Heart left ventricle (tissue), 13 donors: ENCODE measurements at regions not wholly inside any gene's neighbourhood (a gene's known extent, or its start where the extent isn't known, plus 50 kb on each side); places are given as distances from the start of the nearest gene placed in this dataset.

Experiments
- CTCF ChIP-seq, 12 donors: fragments of 200-600 bp; sonication (generic) in 4 of 12; IDR thresholded peaks; one replicate each; pipeline versions ENCODE4 v1.5.0 to v1.8.0; 2018 to 2022; ENCODE audit warnings: antibody characterized with exemption in 12 of 12, mild to moderate bottlenecking in 5 of 12
- POLR2A ChIP-seq, 2 donors: fragments of 450-650 bp; IDR thresholded peaks; one replicate each; pipeline ENCODE4 v1.6.1; 2017; ENCODE audit warnings: antibody characterized with exemption in 2 of 2, mild to moderate bottlenecking in 2 of 2, moderate library complexity in 2 of 2
- donor health status: ischemic (EF 13 %, LVEDD 7.1; RV severe dilation, severe dysfunction).
- donor health status: DM: no; HTN: yes; CAD: no.
- donor health status: DM: no; HTN: no; CAD: no.
- donor health status: ischemic (EF 25% LVEDD 6.9; RV normal size, moderate dysfunction).
- donor health status: ischemic (EF 25% LVEDD 5.7; RV mildly dilated, moderate dysfunction).
- donor health status: ischemic (EF 35%, LVEDD 5.7; RV mildly dilated, moderate dysfunction).
- donor health status: nonischemic (EF 11% LVEDD 7.7; RV severe dilation, severe dysfunction).
- donor health status: DM: yes; HTN: yes; CAD: no.
- donor health status: PGD.
- donor health status: ischemic (EF 29% LVEDD 5.4; RV normal size, mild dysfunction).
- donor health status: nonischemic (EF 23%, LVEDD 6.1; RV moderate dilation, normal function).

DNA sequence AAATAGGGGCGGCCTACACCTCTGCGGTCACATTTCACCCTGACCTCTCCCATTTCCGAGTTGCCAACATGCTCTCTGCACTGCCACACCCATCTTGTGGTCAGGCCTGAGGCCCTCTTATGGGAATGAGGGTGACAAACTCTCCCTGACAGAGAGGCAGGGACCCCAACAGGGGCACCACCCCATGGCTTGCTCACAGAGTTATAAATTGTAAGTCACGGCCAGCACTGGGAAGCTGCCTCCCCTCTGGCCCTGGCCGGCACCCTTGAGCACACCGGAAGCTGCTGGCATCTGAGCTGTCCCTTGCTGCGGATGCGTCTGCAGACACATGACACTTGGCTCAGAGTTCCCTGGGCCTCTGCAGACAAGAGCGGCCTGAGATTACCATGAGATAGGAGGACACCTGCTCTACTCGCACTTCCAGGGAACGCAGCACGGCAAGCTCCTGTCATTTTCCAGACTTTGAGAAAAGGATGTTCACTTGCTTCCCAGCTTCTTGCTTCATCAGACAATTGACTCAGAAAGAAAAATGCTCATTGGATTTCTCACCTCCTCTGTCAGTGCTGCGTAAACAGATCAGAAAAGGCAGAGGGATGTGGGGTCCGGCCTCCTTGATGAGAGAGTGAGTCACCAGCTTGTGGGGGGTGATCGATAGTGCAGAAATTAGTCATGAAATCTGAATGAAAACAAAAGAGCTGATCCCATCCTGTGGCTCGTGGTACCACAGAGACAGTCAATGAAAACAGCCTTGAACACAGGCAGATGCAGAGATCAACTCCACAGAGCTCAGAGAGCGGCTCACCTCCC, 269.8 kb downstream of the SYK start:
- TF ChIP-seq CTCF (IDR thresholded peaks at IDR 0.05) (no peak), POLR2A (IDR thresholded peaks at IDR 0.05) (no peak)
